HG02588 (cell line): ENCODE measurements at regions not wholly inside any gene's neighbourhood (a gene's known extent, or its start where the extent isn't known, plus 50 kb on each side); places are given as distances from the start of the nearest gene placed in this dataset.
"Not testable (repeated sequence)": the region's sequence is repeated elsewhere in the genome, so short reads cannot be mapped to it uniquely, and the experiment has no call there.

Source experiments
- ATAC-seq: cut with Tn5 transposase; IDR thresholded peaks from one replicate; pipeline ENCODE4 v1.9.1; 2021; ENCODE audit warnings: mild to moderate bottlenecking, moderate library complexity; ENCODE audit not compliant: unreplicated experiment

GRCh38 chr15:84536181-84536580 is 64.6 kb upstream of the ZSCAN2 start:
- not testable (repeated sequence) for ATAC-seq

- ATAC-seq, result not testable (repeated sequence)
Observed at GRCh38 chr15:84544586-84544985, 56.2 kb upstream of the ZSCAN2 start.

- ATAC-seq, result not testable (repeated sequence)
Observed at GRCh38 chr15:84547150-84547549, 53.7 kb upstream of the ZSCAN2 start.

GRCh38 chr15:84550503-84550902 is 50.3 kb upstream of the ZSCAN2 start:
- ATAC-seq, result not testable (repeated sequence)
